HK-2 (cell line): ENCODE measurements at regions not wholly inside any gene's neighbourhood (a gene's known extent, or its start where the extent isn't known, plus 50 kb on each side); places are given as distances from the start of the nearest gene placed in this dataset.

Source experiments
- DNase-seq: peaks from one replicate; pipeline ENCODE4 v3.0.0-alpha.2; 2018; ENCODE audit not compliant: unreplicated experiment

DNA sequence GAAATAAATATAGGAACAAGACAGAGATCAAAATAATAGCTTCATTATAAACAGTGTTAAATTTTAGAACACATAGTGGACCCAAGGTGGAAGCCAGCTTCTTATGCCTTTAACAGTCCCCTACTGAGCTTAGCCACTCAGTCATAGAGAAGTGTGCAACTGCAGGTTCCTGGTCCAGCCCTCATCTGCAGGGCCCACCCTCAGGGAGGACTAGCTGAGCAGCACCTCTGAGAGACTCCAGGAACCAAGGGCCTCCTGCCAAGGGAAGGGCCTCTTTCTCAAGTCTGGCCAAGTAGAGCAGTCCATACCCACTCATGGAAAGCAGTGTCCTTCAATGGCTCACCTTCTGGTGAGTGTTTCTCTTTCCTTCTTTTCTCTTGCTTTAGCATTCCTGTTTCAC lies 173.7 kb upstream of the PRPS1L1 start:
- DNase-seq: no peak

DNA sequence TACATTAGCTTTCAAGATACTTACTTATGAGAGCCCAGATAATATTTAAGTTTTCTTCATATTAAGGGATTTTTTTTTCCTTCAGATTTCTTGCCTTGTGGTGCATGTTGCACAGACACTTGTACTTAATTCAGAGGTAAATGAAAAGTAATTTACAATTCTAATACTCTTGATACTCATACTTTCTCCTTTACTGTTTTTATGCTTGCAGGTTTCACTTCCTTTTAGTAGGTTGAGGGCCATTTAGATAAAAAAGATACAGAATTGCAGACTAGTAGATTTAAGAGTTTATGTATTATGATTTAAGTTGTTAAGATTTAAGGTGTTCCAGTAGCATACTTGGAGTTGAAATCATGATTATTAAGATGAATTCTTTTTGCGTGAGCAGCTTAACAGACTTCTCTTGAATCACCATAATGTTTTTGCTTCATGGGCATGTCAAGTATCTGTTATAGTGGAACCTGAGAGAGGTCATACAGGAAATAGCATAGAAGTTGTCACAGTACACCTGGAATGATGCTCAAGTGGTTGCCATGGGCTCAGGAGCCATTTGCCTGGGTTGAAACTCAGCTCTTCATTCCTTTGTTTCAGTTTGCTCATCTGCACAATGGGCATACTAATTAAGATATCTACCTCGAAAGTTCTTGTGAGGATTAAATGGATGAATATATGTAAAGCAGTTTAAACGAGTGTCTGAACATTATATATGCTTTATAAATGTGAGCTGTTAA lies 174.8 kb upstream of the PRPS1L1 start:
- no peak for DNase-seq

DNA sequence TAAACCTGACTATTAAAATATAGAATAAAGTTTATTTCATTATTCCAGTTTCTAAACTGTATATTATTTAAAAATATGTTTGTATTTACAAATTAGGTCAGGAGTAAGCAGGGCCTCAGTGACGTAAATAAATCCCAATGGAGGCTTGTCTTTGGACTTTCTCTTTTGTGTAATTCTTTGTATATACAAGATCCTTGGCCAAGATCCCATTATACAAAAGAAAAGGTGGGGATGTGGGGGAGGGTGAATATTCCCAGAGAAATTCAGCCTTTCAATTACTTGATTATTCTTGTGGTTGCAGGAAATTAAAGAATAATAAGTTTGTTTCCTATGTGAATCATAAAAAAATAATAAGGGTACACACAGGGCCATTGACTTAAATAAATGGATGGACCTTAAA lies 178.7 kb upstream of the PRPS1L1 start:
- no peak for DNase-seq

DNA sequence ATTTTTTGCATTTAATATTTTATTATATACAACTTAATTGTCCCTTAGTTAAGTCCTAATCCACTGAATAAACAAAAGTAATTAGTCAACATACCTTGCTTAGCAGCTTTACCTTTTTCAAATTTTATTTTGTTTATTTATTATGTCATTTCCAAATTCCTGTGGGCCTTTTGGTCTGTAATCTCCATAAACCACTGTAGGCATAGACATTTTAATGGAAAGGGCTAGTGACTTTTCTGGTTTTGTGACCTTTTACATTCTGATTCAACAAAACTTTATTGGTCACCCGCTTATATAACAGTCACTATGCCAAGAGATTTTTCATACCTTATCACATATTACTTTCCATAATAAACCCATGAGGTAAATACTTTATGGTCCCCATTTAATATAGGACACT lies 181.3 kb upstream of the PRPS1L1 start:
- no peak for DNase-seq

DNA sequence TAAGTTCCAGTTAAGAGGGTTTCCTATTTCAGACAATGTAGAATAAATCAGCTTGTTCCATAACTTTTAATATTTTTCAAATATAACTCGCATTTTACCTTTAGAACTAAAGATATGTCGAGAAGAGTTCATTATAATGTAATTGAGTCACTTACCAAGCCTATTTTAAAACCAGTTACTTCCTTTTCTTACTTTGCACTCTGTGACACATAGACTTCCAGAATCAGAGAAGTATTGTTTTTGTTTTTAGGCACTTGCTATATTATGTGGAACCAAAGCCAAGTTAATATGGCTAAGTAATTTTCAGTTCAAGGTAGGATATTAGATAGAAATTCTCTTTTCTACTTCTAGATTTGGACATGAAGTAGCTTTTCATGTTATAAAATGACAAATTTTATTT lies 182.7 kb upstream of the PRPS1L1 start:
- no peak for DNase-seq

DNA sequence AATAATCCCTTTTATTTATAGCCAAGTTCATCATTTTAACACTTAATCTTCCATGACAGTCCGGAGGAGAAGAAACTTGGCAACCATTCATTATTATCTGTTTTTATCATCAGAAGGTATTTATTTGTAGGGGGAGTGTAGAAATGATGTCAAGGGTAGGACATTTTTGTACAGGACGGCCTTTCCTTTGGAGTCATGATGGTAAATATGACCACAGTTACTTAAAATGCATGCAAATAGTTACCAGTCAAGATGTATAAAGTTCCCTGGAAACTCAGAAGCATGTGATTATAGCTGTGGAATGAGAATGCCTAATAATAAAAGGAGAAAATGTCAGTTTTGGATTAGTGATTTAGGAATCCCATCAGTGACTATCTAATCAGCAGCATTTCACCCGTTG lies 183.1 kb upstream of the PRPS1L1 start:
- no peak for DNase-seq

DNA sequence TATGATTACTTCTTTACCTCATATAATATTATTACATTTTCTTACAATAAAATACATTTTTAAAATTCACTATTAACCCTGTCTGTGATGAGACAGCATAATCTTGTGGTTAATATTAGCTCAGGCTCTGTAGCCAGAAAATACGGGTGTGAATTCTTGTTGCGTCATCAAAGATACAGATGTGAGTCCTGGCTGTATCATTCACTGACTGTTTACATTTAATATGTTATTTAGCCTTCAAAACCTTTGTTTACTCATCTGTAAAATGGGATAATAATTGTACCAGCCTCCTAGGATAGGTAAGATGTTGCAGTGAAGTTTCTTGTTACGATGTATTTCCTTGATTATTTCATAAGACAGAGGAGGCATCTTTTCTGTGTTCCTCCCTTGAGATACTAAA lies 184.7 kb upstream of the PRPS1L1 start:
- DNase-seq: no peak

DNA sequence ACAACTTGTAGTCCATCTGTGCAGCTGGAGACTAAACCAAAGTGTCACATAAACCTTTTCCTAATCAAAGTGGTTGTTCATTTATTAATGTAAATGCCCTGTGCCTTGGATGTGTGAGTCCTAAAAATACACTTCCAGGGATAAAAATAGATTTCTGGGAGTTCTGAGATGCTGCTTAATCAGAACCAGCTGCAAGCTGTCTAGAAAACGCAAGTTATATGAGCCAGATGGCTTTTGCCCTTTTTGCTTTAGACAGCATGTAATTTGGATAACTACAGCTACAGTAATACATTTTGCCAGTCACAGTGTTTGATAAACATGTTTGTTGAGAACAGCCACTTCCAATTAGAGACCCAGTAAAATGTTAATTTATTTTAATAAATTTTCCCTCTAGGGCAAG lies 185.1 kb upstream of the PRPS1L1 start:
- DNase-seq: no peak

DNA sequence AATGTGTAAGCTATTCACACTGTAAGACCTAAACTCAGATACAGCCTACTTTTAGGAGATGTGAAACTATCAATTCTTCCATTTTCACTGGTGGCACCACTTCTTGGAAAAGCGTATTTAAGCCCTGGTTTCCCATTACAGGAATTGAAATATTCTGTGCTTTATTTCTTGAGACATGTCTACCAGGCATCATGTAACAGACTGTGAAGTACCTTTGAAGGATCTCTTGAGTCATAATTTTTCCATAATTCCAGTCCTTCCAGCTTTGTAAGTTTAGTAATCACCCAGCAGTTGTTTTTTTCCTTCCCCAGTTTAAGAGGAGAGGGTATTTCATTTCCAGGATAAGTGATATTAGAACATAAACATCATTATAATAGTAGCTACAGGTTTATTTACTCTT lies 186.0 kb upstream of the PRPS1L1 start:
- DNase-seq: no peak

DNA sequence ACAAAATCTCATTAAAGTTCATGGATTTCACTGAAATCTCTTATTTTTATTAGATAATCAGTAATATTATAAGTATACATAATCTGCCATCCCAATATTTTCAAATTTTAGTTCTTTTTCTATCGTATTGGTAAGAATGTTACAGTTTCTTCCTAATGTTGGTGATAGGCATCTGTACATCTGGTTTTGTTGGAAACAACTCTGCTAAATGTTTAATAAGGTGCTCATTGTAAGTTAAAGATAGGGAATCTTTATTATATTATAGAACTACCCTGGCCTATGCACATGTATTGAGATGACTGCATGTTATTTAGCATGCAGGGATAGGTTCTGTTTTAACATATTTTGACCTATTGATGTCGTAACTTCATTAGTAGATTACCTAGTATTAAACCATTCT lies 188.6 kb upstream of the PRPS1L1 start:
- no peak for DNase-seq

DNA sequence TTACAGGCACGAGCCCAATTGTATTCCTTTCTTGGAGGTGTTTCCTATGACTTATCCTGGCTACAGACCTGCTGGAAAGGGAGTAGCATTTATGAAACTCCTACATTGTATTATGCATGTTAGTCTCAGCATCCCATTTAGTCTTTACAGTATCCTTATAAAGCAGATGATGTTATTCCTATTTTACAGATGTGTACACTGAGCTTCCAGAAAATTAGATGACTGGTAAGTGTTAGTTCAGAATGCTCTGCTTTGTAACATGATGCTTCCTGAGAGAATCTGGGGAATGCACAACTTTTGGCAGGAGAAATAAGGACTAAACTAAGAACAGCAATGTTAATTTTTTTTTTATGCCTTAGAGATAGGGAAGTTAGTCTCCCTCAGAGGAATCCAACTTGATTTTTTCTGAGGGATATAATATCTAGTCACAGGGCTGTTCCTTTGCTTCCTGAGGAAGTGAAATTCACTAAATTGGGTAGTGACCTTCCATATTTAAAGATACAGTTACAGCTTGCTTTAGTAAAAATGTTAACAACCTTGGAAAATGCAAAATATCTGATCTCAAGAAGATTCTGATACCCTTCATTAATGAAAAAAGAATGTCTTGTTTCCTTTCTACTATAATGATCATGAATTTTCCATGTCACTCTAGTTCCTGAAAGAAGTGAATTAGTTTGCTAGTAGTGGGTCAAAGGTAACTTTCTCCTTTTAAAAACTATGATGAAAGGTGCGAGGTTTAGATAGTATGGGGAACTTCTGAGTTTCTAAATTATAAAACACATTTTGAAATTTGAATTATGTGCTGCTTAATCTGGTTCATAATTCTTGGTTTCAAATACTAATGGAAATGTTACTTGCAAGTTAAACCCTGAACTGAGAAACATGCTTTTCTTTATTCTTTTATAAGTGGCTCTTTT lies 194.0 kb upstream of the PRPS1L1 start:
- DNase-seq: no peak

DNA sequence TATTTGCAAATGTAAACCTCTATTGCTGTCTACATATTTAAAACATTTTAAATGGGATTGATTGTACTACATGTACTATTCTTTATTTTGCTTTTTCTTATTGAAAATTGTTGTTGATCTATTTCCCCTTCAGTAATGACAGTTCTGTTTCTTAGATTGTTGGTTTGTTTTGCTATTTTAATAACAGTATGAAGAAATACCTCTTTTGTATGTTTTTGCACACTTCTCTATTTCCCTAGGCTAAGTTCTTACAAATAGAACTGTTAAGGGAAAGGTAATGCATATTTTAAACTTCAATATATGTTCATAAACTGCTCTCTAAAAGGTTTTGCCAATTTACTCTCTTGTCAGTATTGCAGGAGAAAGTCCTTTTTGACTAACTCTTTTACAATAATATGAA lies 195.0 kb upstream of the PRPS1L1 start:
- DNase-seq: no peak

DNA sequence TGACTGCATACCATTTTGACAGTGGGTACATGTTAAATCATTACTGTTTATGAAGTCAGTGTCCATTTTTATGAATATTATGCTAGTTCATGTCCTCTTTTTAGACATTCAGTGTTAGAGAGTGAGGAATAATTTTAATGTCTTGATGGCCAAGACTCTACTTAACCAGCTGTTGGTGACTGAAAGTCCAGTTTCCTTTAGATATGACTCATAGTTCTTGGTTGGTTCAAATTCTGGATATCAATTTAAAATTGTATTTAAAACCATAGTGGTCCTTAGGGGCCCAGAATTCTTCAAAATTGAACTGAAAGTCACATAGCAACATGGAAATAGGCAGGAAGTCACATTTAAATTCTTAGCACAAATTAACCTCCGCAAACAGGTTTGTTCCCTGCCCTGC lies 196.5 kb upstream of the PRPS1L1 start:
- no peak for DNase-seq

DNA sequence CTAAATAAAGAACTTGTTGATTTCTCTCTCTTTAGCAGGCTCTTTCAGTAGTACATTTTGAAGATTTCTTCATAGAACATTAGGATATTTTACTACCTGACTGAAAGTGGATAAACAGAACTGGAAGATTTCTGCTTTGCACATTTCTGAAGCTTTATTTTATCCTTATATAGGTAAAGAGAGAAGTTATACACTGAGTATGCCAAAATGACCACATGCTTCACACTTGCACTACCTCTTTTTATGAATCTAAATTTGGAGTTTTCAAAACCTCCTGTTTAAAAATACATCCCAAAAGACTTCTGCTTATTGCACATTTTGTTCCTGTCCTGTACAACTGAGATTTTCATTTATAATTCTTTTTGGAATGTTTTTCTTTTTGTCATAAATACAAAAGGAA lies 197.4 kb upstream of the PRPS1L1 start:
- no peak for DNase-seq

DNA sequence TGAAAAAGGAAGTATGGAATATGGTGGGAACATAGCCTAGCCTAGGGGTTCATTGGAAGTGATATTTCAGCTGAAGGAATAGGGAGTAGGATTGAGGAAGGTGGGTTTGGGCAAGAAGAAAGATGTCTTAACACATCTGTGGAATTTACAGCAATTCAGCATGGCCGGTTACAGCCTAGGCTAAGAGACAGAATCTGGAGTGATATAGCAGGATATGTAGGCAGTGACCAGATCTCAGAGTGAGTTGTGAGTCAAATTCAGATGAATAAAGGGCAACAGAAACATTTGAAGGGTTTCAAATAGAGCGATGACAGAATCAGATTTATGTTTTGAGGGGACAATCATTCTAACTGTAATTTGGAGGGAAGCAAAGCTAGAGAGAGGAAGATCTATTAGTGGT lies 199.0 kb upstream of the PRPS1L1 start:
- DNase-seq: no peak

DNA sequence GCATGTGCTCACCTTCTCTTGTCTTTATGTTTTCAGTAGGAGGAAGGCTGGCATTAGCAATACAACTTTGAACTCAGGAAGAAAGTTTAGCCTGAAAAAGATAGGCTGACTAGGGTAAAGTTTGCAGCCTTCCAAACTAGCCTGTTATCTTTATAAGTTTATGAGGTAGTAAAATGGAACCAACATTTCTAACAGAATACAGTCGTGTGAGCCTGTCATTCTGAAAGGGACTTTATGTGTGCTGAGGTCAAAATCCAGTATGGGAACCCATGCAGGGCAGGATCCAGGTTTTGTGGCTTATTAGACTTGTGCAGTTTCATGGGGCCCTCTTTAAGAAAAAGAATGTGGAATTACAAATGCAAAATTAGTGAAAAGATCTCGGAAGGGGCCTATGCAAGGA lies 201.0 kb upstream of the PRPS1L1 start:
- no peak for DNase-seq

DNA sequence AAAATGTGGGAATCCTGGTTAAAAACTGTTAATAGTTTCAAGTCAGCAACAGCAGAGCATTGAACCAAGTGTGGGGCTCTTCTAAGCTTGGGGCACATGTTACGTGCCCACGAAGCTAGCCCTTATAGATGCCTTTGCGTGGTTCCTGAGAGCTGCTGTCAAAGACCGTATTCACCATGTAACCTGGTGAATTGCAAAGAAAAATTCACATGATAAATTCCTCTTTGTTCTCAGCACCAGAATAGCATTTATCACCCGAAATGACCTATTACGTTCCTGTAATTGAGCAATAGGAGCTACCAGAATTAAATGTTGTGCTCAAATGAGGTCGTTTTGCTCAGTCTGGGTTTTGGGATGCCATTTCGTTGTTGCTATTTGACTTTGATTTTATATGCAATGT lies 202.6 kb upstream of the PRPS1L1 start:
- no peak for DNase-seq

DNA sequence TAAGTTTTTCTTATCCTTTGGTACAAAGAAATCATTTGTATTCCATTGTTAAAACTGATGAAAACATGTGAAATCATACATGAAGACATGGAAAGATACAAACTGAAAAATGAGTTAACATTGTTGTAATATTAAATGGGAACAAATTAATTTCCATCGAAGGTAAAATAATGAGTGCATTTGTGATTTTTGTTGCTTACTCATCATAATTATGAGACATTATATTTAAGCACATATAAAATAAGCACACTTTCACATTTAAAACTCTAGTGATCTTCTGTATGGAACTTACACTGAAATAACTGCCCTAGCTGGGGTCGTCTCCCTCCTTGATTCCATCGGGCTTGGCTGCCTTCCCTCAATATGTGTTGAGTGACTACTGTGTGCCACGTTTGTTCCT lies 204.2 kb upstream of the PRPS1L1 start:
- DNase-seq: no peak

DNA sequence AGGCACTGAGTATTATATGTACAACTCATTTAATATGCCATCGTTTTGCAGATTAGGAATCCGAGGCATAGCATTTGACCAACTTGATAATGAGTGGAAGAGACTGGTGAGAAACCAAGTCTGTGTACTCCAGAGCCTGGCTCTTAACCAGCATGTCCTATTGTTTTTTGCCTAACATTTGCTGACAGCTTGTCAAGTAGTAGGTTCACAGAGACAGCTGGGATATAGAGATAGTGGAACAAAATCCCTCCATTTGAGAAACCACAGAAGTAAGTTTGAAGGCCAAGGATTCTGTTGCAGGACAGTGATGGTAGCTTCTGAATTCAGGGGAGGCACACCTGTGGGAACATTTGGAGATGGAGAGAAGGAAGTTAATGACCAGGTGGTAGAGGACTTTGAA lies 206.9 kb upstream of the PRPS1L1 start:
- DNase-seq: no peak

DNA sequence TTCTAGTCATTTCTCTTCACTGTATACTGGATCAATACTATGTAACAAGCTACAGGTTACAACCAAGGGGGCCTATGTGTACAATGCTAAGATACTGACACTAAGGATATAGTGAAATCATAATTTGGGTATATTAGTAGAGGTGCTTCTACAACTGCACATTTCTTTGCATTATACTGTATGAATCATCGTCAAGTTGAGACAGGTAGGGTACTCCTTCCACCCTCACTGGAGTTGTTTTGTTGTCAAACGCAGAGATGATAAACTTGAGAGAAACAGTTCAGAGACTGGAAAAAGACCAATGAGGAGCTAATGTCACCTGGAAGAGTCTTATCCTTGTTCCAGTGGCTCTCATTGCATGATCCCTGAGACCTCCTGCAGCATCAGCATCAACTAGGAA lies 208.2 kb upstream of the PRPS1L1 start:
- no peak for DNase-seq

DNA sequence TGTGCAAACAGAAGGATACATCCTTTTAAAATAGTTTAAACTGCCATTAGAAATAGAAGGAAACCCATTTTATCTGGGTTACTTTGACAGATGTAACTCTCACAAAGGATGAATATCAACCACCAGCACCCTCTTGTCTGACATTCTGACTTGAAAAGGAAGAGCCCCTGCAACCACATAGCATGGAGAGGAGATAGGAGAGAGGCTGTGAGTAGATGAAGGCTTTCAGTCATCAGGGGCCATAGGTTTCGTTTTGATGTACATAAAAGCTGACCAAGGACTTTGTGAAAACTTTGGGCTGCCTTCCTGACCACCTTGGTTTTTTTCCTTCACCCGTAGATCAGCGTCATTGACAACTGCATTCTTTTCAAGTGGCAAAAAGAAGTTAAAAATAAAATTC lies 211.6 kb upstream of the PRPS1L1 start:
- no peak for DNase-seq

DNA sequence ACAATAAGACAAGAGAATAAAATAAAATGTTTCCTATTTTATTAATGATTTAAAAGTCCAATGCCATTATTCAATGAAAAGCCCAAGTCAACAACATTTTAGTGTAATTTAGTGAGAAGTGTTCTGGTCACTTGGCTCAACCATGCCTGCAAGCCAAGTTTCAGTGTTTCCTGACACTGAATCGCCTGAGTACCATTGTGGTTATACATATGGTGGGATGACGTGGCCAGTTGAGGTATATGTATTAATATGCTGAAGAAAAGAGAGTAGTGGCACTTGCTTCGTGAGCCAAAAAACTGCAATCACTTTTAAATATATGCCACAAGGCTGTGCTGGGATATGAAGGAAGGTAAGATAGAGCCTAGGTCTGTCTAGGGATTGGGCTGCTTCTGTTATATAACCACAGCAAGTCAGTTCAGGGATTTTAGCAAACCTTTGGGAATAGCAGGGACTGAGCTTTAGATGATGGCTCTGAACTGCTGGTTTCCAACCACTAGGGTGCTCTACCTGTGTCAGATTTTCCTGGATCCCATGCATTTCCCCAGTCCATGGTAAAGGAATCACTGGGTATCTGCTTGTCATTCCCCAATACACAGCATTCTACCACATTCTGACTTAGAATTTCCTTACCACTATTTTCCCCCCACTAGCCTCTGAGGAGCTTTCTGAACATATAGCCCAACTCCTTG lies 214.0 kb upstream of the PRPS1L1 start:
- DNase-seq: no peak

DNA sequence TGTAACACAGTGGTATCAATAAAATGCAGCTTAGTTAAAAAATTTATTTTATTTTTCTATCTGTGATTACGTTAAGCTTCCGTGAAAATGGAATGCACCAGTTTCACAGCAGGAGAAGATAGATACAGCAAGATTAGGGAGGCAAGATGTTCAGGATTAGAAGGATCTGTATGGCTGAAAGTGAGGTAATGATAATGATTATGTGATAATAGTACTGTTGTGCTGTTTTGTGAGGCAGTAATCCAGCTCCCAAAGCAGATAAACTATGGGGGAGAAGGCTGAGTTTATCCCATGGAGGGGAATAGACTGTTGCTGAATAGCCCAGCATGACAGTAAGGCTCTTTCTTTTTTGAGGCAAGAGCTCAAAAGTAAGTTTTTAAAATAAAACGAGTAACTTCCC lies 216.1 kb upstream of the PRPS1L1 start:
- DNase-seq: no peak
